GM19397 (cell line): ENCODE measurements at regions not wholly inside any gene's neighbourhood (a gene's known extent, or its start where the extent isn't known, plus 50 kb on each side); places are given as distances from the start of the nearest gene placed in this dataset.

Source experiments
- ATAC-seq: cut with Tn5 transposase; IDR thresholded peaks from one replicate; pipeline ENCODE4 v1.9.1; 2021; ENCODE audit warnings: mild to moderate bottlenecking, moderate library complexity; ENCODE audit not compliant: unreplicated experiment

- ATAC-seq, result no peak
Observed at GRCh38 chr20:51079488-51079887, 56.6 kb upstream of the KCNG1 start.

GRCh38 chr20:51077686-51078060, 54.8 kb upstream of the KCNG1 start:
- ATAC-seq, result no peak

- ATAC-seq, result no peak
Observed at GRCh38 chr20:51076786-51077685, 54.1 kb upstream of the KCNG1 start.

- ATAC-seq, result no peak
Observed at GRCh38 chr20:51074062-51074461, 51.2 kb upstream of the KCNG1 start.
